H54 (cell line): ENCODE measurements at regions not wholly inside any gene's neighbourhood (a gene's known extent, or its start where the extent isn't known, plus 50 kb on each side); places are given as distances from the start of the nearest gene placed in this dataset.
"Not testable (repeated sequence)": the region's sequence is repeated elsewhere in the genome, so short reads cannot be mapped to it uniquely, and the experiment has no call there.

Experiments
- DNase-seq: peaks from one replicate; pipeline ENCODE4 v3.0.0; 2011; ENCODE audit warnings: low spot score, mixed read lengths; ENCODE audit not compliant: insufficient read length
- FAIRE-seq: peaks from 3 replicates; lab custom pipeline; 2011; peaks lifted over from hg19 to GRCh38; lab: Jason Lieb, UNC
- POLR2A ChIP-seq: IDR thresholded peaks from 2 replicates; pipeline ENCODE4 v1.6.1; 2011; ENCODE audit warnings: low read depth, mild to moderate bottlenecking, low read length

GRCh38 chr2:194907569-194907968 is 749.5 kb upstream of the SLC39A10 start:
- FAIRE-seq, result no peak

GRCh38 chr2:194896871-194897270 is 760.2 kb upstream of the SLC39A10 start:
- no peak for FAIRE-seq
- TF ChIP-seq POLR2A, result no peak
- no peak for DNase-seq

More at GRCh38 chr2:194907569-194907968, 749.5 kb upstream of the SLC39A10 start:
- TF ChIP-seq POLR2A, result no peak
- no peak for DNase-seq

- no peak for DNase-seq
- no peak for FAIRE-seq
- no peak for TF ChIP-seq POLR2A
These were observed 773.3 kb upstream of the SLC39A10 start for GRCh38 chr2:194883711-194884110.

GRCh38 chr2:194870974-194871535 is 786.0 kb upstream of the SLC39A10 start:
- no peak for TF ChIP-seq POLR2A
- no peak for FAIRE-seq
- DNase-seq, result no peak

GRCh38 chr2:194867328-194867727 is 789.7 kb upstream of the SLC39A10 start:
- FAIRE-seq (no peak), DNase-seq (no peak)
- TF ChIP-seq POLR2A, result no peak

GRCh38 chr2:194854941-194855340 is 802.1 kb upstream of the SLC39A10 start:
- no peak for TF ChIP-seq POLR2A
- FAIRE-seq, result no peak
- no peak for DNase-seq

- TF ChIP-seq POLR2A, result no peak
- FAIRE-seq (no peak), DNase-seq (no peak)
These were observed 814.2 kb upstream of the SLC39A10 start for GRCh38 chr2:194842871-194843270.

- not testable (repeated sequence) for DNase-seq, FAIRE-seq
These were observed 822.7 kb upstream of the SLC39A10 start for GRCh38 chr2:194834371-194834770.

GRCh38 chr2:194826241-194826640 is 830.8 kb upstream of the SLC39A10 start:
- DNase-seq (no peak), FAIRE-seq (no peak)
- TF ChIP-seq POLR2A, result no peak

- TF ChIP-seq POLR2A, result no peak
- FAIRE-seq (no peak), DNase-seq (no peak)
These were observed 832.6 kb upstream of the SLC39A10 start for GRCh38 chr2:194824450-194824849.

- FAIRE-seq, result no peak
- no peak for DNase-seq
- TF ChIP-seq POLR2A, result no peak
These were observed 834.4 kb upstream of the SLC39A10 start for GRCh38 chr2:194822657-194823056.

- TF ChIP-seq POLR2A, result no peak
- FAIRE-seq (no peak), DNase-seq (no peak)
These were observed 834.9 kb upstream of the SLC39A10 start for GRCh38 chr2:194822097-194822496.

GRCh38 chr2:194819367-194819766 is 837.7 kb upstream of the SLC39A10 start:
- DNase-seq (no peak), FAIRE-seq (no peak)
- no peak for TF ChIP-seq POLR2A

- no peak for DNase-seq
- FAIRE-seq, result no peak
- TF ChIP-seq POLR2A, result no peak
These were observed 841.6 kb upstream of the SLC39A10 start for GRCh38 chr2:194815475-194815874.

- no peak for DNase-seq
- TF ChIP-seq POLR2A, result no peak
- FAIRE-seq, result no peak
These were observed 854.4 kb upstream of the SLC39A10 start for GRCh38 chr2:194802589-194802988.

- FAIRE-seq, DNase-seq: not testable (repeated sequence)
These were observed 870.0 kb upstream of the SLC39A10 start for GRCh38 chr2:194787071-194787470.

GRCh38 chr2:194771394-194771793 is 885.6 kb upstream of the SLC39A10 start:
- not testable (repeated sequence) for FAIRE-seq, DNase-seq
